ENCODE measurements at regions not wholly inside any gene's neighbourhood (a gene's known extent, or its start where the extent isn't known, plus 50 kb on each side); places are given as distances from the start of the nearest gene placed in this dataset.

DNA sequence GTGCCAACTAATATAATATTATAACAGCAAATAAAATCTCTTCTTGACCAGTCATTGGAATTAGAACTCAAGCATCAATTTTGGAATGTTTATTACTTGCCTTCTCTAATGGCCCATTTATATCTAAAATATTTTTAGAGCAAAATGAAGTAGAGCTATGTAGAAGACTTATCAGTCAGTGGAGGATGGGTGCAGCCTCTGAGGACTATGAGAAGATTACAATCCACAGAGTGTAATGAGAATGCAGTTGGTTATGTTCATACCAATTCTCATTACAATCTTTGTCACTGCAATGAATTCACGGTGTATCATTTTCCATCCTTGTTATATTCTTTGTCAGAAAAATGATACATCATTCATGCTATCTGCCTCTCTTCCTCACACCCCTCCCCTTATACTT is 878.1 kb downstream of the CENPC start:
- DNase-seq = no peak

DNA sequence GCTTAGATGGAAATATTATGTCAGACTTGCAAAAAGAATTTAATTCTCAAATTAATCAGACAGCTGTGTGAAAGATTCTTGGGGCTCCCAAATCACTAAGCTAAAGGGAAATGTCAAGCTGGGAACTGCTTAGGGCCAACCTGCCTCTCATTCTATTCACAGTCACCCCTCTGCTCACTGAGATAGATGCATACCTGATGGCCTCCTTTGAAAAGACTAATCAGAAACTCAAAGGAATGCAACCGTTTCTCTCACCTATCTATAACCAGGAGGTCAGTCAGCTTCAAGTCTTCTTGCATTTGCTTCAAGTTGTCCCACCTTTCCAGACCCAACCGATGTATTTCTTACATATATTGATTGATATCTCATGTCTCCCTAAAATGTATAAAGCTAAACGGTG is 882.7 kb downstream of the CENPC start:
- no peak for DNase-seq

DNA sequence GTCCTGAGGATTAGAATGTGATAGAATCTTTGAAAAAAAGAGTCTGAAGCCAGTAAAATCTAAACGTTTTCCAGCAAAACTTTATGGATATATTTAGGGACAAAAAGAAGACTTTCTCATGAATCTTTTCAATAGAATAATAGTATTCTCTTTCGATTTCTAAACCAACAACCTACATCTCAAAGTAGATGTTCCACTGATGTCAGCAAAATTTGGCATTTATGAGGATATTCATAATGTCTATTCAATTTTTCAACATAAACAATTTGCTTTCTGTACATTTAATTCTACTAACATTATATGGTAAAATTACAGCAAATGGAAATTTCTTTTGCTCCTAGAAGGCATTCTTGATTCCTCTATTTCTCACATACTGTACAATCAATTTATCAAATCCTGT is 886.5 kb downstream of the CENPC start:
- DNase-seq = no peak

DNA sequence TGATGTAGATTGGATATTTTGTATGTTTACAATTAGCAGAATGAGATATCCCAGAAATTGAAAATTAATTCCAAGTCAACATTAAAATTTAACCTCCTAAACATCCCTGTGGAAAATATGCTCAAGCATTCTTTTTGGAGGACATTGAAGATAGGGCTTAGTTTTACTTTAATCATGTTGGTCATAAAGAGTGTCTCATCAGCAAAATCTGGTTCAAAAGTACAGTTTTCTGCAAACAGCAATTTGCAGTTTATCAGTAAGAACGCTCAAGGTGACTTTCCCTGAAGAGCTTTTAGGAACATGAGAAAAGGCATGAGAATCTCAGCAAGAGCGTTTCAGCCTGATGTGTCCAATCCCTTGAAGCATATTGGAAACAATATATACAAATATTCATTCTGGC is 889.8 kb downstream of the CENPC start:
- no peak for DNase-seq

DNA sequence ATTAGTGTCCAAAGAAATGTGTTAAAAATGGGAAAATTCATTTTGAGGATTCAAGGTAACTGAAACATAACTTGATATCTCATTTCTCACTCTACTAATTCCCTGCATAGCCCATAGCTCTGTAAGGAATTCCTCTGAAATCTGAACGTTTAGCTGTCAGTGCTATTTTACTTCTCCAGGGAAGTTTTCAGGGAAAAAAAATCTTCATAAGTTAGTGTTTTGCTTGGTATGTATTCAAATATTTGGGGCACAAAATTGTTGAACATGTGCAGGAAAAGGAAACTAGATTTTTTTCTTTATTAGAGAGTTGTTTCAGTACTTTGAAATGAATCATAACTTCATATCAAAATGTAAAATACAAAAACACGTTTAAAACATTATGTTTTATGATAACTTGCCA is 891.4 kb downstream of the CENPC start:
- no peak for DNase-seq

DNA sequence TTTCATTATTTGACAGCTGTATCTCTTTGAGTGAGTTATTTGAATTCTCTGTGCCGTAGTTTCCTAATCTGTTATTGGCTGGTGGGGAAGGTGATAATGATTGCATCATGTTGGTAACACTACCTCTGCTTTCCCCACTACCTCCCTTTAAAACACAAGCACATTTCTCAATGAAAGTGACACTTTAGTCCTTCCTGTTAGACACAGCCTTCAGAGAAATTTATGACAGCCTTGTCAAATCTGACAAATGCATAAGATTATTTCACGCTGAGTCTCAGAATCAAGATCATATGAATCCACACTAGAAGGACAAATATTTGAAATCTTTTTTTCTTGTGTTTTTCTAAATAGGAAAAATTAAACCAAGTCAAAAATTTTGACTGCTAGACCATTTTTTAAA is 896.1 kb downstream of the CENPC start:
- no peak for DNase-seq

DNA sequence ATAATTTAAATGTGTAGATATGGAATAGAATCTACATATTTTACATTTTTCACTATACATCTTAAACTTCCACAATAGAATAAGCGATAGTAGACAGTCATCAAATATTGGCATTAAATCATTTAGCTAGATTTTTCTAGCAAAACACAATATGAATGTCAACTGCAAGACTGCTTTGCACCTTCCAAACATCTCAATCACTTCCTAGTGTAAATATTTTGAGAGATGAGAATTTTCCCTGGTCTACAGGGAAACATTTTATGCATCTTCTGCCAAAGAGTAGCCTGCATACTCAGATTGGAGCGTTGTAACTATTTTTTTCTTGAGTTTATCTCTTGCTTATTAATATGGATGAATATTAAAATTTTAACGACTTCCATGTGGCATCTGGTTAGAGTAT is 897.4 kb downstream of the CENPC start:
- DNase-seq = no peak

DNA sequence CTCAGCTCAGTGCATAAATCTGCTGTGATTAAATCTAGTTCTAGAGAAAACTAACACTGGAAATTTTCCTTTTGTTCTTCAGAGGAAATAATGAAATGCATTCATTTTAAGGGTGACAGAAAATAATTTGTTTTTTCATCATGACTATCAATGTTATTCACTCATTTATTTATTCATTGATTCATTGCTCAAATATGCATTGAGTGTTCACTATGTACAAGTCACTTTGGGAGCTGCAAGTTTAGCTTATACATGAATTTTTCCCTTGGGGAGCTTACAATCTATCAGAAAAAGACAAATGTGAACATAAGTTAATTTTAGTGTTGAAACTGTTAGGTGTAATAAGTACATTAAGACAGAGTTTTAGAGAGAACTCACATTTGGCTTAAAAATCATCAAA is 897.8 kb downstream of the CENPC start:
- no peak for DNase-seq

DNA sequence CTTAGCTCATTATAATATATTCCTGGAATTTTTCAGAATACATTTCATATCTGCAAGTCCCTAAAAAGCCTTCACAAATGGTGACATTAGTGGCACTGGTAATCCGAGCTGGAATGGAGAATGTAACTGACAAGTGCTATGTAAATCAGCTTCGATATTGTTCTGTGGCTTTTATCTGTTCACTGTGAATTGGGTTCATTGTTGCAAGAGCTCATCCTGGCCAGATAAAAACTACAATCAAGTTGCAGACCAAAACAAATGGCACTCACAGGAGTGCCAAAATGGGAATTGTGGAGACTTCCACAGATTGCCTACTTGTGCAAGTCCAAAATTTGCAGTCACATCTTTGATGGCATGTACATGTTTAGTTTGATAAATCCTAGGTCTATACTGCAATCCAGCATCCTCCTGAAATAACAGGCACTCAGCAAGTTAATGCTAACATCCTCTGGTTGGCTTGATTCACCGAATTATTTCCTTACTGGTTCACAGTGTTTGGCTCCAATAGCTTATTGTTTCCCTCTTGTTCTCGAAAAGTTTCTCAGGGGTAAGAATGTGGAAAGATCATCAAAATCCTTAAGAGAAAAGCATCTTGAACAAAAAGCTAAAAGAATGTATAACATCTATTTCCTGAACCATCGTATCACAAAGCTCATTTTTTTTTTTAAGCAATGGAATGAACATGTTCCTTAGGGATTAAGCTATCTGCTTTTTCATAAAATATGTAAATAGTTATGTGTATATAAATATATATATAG is 904.9 kb downstream of the CENPC start:
- no peak for DNase-seq

DNA sequence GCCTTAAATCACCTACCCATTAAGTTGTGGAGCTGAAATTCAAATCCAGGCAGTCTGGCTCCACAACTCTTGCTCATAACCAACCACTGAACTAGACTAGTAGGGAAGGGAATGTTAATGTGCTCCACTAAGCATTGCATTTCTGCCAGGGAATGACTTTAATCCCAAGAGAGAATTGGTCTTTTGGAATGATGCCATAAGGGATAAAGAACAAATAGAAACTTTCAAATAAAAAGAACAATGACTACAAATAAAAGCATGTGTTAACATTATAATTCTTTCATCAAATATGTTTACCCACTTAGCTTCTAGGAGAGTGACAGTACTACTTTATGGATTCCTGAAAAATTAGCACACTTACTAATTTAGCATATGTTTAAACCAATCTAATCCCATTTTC is 905.9 kb downstream of the CENPC start:
- DNase-seq = no peak

DNA sequence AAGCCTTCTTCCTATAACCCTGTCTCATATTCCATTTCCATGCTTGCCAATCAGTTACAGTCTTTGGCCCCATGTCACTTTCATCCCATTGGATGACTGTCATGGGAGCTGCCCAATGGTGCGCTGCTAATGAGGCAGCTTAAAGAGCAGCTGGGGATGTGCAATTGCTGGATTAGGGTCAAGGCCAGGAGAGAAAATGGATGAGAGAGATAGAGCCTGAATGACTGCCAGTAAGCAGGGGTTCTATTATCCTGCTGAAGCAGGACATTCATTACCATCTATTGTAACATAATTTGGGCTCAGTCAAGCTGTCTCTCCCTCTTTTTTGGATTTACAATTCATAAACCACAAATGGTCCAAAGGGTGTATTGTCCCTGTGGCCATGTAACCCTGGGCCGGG is 909.0 kb downstream of the CENPC start:
- no peak for DNase-seq

DNA sequence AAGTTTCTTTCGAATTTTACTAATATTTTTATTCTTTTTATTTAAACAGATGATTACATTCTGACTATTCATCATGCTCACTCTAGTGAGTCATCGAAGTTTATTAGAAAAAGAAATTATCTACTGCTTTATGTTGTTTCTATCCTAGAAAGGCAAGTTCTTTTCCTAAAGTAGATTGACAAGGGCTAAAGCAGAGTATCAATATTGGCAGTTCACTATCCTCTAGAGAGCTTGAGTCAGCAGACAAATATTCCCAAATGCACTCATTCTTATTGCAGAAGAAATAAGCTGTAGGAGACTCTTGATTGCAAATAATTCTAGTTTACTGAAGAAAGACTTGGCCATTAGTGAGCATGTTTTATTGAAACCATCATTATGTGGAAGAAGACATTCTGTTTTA is 911.8 kb downstream of the CENPC start:
- no peak for DNase-seq

DNA sequence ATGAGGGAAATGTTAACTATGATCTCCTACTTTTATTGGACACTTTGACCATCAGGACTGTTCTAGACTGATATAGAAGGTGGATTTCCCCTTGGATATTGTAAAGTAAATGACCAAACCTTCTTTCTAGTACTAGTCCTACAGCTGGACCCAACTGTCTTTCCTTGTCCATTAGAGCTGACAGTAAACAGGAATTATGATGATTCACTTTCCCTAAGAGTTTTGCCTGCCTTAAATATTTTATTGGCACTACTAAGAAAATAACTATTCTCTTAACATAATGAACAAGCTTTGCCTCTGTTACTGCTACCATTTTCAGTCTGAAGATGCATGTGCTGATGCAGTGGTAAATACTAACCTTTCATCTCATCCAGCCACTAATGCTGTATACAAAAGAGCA is 915.4 kb downstream of the CENPC start:
- no peak for DNase-seq

DNA sequence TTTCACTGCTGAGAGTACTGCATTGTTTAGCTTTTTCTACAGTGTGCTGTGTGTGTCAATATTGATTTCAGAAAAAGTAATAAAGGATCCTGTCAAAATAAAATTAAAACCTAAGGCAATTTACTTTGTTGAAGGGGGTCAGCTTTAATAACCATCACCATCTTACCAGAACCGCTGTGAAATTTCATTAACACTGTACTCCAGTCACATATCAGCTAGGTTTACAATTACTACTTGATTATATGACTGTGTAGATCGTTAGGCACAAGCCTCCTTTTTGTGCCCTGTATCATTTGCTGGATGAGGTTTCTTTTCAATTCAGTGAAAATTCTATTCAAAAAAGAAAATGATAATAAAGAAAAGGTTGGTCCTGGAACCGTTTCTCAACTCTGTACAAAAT is 917.2 kb downstream of the CENPC start:
- no peak for DNase-seq

DNA sequence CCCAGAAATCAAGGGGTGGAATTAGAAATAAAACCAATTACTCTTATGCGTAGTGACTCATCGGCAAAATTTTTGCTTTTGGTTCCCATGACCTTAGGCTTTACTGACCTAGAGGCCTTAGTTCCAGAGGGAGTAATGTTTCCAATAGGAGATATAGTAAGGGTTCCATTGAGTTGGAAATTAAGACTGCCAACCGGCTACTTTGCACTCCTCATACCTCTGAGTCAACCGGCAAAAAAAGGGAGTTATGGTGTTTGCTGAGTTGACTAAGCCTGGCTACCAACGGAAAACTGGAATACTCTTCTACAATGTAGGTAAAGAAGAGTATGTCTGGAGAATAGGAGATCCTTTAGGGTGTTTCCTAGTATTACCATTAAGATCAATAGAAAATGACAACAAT is 919.8 kb downstream of the CENPC start:
- no peak for DNase-seq

DNA sequence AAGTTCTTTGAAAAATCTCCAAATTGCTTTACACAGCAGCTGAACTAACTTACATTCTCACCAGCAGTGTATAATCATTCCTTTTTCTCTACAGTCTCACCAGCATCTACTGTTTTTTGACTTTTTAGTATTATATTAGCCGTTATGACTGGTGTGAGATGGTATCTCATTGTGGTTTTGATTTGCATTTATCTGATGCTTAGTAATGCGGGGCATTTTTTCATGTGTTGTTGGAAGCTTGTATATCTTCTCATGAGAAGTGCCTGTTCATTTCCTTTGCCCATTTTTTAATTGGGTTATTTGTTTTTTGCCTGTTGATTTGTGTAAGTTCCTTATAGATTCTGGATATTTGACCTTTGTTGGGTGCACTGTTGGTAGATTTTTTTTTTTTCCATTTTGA is 931.7 kb downstream of the CENPC start:
- DNase-seq = no peak

DNA sequence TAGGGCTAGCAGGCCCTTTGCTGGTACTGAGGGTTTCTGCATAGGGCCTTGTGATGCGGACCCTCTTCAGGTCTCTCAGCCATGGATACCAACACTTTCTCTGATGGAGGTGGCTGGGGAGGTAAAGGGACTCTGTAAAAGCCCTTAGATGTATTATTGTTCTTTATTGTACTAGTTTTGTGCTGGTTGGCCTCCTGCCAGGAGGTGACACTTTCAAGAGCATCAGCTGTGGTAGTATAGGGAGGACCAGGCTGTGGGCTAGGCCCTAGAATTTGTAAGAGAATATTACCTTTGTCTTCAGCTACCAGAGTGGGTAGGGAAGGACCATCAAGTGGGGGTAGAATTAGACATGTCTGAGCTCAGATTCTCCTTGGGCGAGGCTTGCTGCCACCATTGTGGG is 936.3 kb downstream of the CENPC start:
- no peak for DNase-seq

DNA sequence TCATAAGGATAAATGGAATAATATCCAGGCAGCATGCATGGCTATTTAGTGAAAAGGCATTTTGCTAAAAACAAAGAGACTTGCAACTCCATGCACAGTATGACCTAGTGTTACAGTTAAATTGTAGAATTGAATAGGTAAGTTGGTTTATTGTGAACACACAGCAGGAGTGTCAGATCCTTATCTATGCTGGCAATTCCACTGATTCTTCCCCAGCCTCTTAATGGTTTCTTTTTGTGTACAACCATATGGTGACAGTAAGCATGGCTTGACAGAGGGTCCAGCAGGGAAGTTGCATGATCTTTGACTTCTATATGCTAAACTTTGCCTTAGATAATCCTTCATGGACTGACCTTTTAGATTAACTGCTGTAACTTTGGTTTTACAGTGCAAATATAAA is 936.6 kb upstream of the EPHA5 start:
- DNase-seq = no peak

DNA sequence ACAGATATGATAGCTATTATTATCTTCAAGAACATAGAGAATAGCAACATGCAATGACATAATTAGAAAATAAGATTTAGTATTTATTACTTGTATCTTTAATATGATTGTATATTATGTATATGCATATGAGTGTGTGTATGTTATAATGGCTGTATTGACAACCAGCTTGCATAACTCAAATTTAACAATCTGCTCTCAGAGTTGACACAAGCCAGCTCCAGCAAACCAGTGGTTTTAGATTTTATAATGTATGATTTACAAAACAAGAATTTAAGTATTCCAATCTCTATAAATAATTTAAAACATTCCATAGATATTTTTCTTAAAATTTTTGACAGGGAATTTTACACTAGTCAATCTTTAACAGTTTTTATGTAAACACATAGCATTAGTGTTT is 935.9 kb upstream of the EPHA5 start:
- no peak for DNase-seq

DNA sequence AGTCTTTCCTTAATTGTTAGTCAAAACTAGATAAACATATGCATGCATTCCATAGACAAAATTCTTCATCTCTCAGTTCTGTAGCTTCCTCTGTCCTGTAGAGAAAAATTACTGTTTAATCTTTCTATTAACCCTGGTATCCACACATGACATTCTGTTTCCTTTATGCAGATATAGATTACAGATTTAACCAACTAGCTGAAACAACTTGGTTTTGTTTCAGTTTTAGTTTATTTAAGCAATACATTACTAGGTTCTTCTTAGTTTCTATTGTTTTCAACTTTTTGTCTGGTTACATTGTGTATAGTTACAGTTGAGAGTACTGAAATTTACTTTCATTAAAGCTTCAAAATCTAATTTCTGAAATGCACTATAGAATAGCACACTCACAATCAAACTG is 933.9 kb upstream of the EPHA5 start:
- DNase-seq = no peak

DNA sequence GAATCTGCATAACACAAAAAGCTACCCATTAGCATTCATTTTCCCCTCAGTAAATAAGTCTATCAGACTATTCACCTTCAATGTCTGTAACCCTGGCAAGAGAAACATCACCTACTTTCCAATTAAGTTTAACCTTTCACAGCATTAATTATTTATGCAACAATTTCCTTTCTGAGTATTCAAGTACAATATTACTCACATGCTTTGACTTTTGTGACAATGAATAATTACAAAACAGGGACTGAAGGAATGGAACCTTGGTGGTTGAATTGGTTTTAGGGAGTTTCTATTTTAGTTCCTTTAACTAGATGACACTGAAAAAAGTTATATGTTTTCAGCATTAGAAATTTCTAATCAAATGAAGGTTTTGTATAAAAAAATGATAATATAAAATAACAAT is 932.3 kb upstream of the EPHA5 start:
- DNase-seq = no peak

DNA sequence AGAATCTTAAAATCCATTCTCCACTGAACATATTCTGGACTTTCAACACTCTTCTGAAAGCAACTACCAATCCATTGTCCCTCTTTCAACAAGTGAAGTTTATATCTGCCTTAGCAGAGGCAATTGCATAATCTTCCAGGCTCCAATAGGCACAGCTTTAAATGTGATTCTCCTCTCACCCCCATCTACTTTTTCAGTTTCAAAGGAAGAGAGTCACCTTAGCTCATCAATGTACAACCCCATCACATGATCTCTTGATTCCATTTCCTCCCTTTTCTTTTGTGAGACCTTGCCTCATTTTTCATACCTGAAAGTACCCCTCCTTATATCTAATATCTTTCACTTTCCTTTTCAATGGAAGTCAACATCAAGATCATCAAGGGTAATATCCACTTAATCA is 921.7 kb upstream of the EPHA5 start:
- no peak for DNase-seq

DNA sequence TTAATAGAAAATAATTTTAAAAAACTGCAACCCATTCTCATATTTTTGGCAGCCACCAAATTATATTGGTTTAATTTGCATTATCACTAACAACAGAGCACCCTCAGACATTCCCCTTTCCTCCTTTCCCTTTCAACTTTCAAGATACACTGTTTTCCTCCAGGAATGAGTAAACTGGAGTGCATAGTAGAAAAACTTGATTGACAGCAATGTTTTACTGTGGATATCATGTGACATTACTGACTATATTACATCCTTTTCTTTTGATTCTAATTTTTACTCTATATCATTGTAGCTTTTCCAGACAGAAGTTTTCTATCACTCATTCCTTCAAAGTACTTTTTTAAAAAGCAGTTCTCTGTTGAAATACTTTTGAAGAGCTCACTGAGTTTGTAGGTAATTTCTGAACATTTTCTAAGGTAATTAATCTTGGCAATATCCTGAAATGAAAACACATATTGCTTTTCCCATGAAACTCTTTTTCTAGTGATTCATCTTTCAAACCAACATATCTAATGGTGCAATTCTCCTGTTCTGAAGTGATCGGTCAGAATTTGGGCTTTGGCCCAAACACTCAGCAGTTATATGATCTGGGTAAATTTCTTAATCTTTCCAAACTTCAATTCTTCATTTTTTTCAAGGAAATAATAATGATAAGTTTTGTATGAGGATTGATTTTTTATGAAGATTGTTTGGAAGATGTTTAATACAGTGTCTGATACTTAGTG is 920.4 kb upstream of the EPHA5 start:
- no peak for DNase-seq

DNA sequence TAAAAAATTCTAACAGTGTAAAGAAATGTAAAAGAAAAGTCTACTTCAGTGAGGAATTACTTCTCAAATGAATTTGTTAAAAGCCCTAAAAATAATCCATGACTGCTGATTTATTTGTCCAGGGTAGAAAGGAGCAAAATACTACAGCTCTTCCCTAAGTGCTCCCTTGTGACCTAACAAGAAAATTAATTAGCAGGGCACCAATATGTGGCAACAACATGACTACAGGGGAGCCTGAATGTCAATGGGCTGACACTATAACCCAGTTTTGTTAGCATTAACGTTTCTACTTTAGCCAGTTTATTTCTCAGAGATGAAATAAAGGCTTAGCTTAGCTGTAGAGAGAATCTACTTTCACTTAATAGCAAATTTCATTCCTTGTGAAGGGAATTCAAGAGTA is 918.9 kb upstream of the EPHA5 start:
- DNase-seq = no peak

DNA sequence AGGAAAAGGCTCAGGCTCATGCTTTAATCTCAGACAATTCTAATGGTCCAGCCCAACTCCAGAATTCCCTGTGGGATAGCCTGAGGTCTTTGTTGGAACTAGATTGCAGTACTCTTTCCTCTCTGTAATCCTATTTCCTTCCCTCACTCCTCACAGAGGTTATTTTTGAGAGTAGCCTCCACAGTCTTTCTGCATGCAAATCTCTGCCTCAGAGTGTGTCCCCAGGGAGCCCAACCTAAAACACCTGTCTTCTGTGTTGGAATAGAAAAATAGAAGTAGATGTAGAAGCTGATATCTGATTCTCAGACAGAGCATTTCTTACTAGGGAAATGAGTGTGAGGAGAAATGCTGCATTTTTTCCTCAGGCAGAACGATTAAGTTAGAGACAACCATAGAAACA is 915.5 kb upstream of the EPHA5 start:
- no peak for DNase-seq

All from 8988T (cell line).